Astrocyte (in vitro differentiated cells and primary cell): ENCODE measurements at regions not wholly inside any gene's neighbourhood (a gene's known extent, or its start where the extent isn't known, plus 50 kb on each side); places are given as distances from the start of the nearest gene placed in this dataset.

Experiments used
- EZH2 ChIP-seq: IDR thresholded peaks from 2 replicates; pipeline ENCODE4 v1.6.1; 2012; ENCODE audit warnings: mild to moderate bottlenecking, low read length, inconsistent platforms; ENCODE audit not compliant: insufficient read depth
- TF ChIP-seq, protein P1 (sequence below): IDR thresholded peaks from 2 replicates; pipeline ENCODE4 v1.5.1; 2011; ENCODE audit warnings: low read depth, mild to moderate bottlenecking, inconsistent platforms, low read length, moderate library complexity; ENCODE audit not compliant: insufficient read depth

DNA sequence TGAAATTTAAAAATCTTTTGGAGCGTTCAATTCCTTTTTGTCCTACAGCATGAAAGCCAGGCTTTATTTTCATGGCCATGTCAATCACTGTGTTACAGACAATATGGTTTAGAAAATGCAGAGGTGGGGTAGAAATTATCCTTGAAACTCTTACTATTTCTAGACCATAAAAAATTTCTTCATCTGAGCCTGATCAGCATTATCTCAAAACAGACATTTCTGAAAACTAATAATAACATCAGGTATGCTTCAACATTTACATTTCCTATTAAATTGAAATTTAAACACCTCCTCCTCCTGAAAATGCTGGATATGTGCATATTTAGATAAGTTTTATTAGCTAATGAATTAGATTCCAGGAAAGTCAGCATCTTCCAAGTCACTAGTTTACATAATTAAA is 570.6 kb downstream of the RIT2 start:
- TF ChIP-seq, protein P1, sequence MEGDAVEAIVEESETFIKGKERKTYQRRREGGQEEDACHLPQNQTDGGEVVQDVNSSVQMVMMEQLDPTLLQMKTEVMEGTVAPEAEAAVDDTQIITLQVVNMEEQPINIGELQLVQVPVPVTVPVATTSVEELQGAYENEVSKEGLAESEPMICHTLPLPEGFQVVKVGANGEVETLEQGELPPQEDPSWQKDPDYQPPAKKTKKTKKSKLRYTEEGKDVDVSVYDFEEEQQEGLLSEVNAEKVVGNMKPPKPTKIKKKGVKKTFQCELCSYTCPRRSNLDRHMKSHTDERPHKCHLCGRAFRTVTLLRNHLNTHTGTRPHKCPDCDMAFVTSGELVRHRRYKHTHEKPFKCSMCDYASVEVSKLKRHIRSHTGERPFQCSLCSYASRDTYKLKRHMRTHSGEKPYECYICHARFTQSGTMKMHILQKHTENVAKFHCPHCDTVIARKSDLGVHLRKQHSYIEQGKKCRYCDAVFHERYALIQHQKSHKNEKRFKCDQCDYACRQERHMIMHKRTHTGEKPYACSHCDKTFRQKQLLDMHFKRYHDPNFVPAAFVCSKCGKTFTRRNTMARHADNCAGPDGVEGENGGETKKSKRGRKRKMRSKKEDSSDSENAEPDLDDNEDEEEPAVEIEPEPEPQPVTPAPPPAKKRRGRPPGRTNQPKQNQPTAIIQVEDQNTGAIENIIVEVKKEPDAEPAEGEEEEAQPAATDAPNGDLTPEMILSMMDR, result no peak
- no peak for TF ChIP-seq EZH2
